Activated CD4-positive, alpha-beta T cell treated with anti-CD3 and anti-CD28 coated beads for 36 hours (primary cell): ENCODE measurements at regions not wholly inside any gene's neighbourhood (a gene's known extent, or its start where the extent isn't known, plus 50 kb on each side); places are given as distances from the start of the nearest gene placed in this dataset.

Experiments
- ATAC-seq: fragments of 200-7000 bp; cut with Tn5 transposase; one replicate; pipeline ENCODE4 v1.10.0; 2021; ENCODE audit warnings: mild to moderate bottlenecking, moderate library complexity
- CTCF ChIA-PET: fragments of 350-600 bp; sonication (Branson Sonifier 250); formaldehyde crosslinking; loops from one replicate; lab custom pipeline; 2021; ENCODE audit warnings: antibody characterized with exemption; lab: Charles Lee
- POLR2A ChIA-PET: fragments of 350-600 bp; sonication (Branson Sonifier 250); formaldehyde crosslinking; loops from one replicate; lab custom pipeline; 2021; ENCODE audit warnings: antibody characterized with exemption, inconsistent platforms; lab: Charles Lee
- DNase-seq: peaks from one replicate; pipeline ENCODE4 v3.0.0-alpha.2; 2020
- H3K27ac Mint-ChIP-seq: one replicate; pipeline ENCODE4 v1.8.0; 2021; ENCODE audit warnings: mixed read lengths
- H3K27me3 Mint-ChIP-seq: one replicate; pipeline ENCODE4 v1.8.0; 2021; ENCODE audit warnings: mixed read lengths
- H3K36me3 Mint-ChIP-seq: one replicate; pipeline ENCODE4 v1.8.0; 2021; ENCODE audit warnings: low read depth, mixed read lengths
- H3K4me1 Mint-ChIP-seq: one replicate; pipeline ENCODE4 v1.8.0; 2021; ENCODE audit warnings: mixed read lengths
- H3K4me3 Mint-ChIP-seq: one replicate; pipeline ENCODE4 v1.8.0; 2021; ENCODE audit warnings: mild to moderate bottlenecking, moderate library complexity, mixed read lengths
- H3K9me3 Mint-ChIP-seq: one replicate; pipeline ENCODE4 v1.8.0; 2021; ENCODE audit warnings: low read depth, mixed read lengths
- intact Hi-C, 2 experiments: fragments of 100-400 bp; cut with DNase I in 1 of 2; cut with micrococcal nuclease in 1 of 2; formaldehyde crosslinking; loops; one replicate each; pipeline versions ENCODE4 v1.14.2 to v1.15.1; 2022 to 2024; cut with DNase I, micrococcal nuclease

- peaks cover 5% of the 10 kb centered on the region for H3K36me3 Mint-ChIP-seq
- DNase-seq (no peak), ATAC-seq (no peak)
- no peak overlapping the region for H3K4me3 Mint-ChIP-seq
- CTCF ChIA-PET, result no interaction called here
- H3K4me1 Mint-ChIP-seq, result no peaks in the 10 kb centered on the region
- H3K9me3 Mint-ChIP-seq, result no peaks in the 10 kb centered on the region
- intact Hi-C loops, result no loop called here
- H3K27ac Mint-ChIP-seq, result no peak overlapping the region
- no peaks in the 10 kb centered on the region for H3K27me3 Mint-ChIP-seq
- POLR2A ChIA-PET, result no interaction called here
These were observed 50.6 kb upstream of the ZC3HAV1 start for GRCh38 chr7:139159900-139160675.

GRCh38 chr7:139168479-139168878 is 59.0 kb upstream of the ZC3HAV1 start:
- Mint-ChIP-seq H3K4me1 (no peaks in the 10 kb centered on the region), H3K27ac (no peak overlapping the region), H3K27me3 (no peaks in the 10 kb centered on the region), H3K4me3 (no peak overlapping the region), H3K9me3 (no peaks in the 10 kb centered on the region), H3K36me3 (peaks cover 2% of the 10 kb centered on the region)
- DNase-seq, result no peak
- CTCF ChIA-PET, result interaction anchor here (0.7 kb wide), 1 partner anchor 17 kb away, joined by 3 read pairs; no protein-coding TSS in a partner anchor
- no peak for ATAC-seq
- intact Hi-C loops, result no loop called here
- POLR2A ChIA-PET, result no interaction called here

GRCh38 chr7:139169816-139170215 is 60.3 kb upstream of the ZC3HAV1 start:
- no peak for ATAC-seq
- no peak overlapping the region for H3K27ac Mint-ChIP-seq
- no peaks in the 10 kb centered on the region for H3K9me3 Mint-ChIP-seq
- H3K4me1 Mint-ChIP-seq, result no peaks in the 10 kb centered on the region
- ChIA-PET CTCF (interaction anchor here (0.7 kb wide), 1 partner anchor 820 kb away, joined by 3 read pairs; no protein-coding TSS in a partner anchor), POLR2A (no interaction called here)
- no peaks in the 10 kb centered on the region for H3K27me3 Mint-ChIP-seq
- H3K4me3 Mint-ChIP-seq, result no peak overlapping the region
- H3K36me3 Mint-ChIP-seq, result peaks cover 2% of the 10 kb centered on the region
- intact Hi-C loops, result no loop called here
- no peak for DNase-seq

GRCh38 chr7:139172775-139173174 is 58.3 kb upstream of the UBN2 start:
- Mint-ChIP-seq H3K36me3 (peaks cover 2% of the 10 kb centered on the region), H3K27me3 (no peaks in the 10 kb centered on the region), H3K4me3 (no peak overlapping the region), H3K9me3 (no peaks in the 10 kb centered on the region), H3K4me1 (no peaks in the 10 kb centered on the region), H3K27ac (no peak overlapping the region)
- CTCF ChIA-PET, result interaction anchor here (2.1 kb wide), 1 partner anchor 12 kb away, joined by 6 read pairs; no protein-coding TSS in a partner anchor
- DNase-seq, result no peak
- intact Hi-C loops, result no loop called here
- ATAC-seq, result no peak
- POLR2A ChIA-PET, result no interaction called here

- Mint-ChIP-seq H3K27me3 (no peaks in the 10 kb centered on the region), H3K9me3 (no peaks in the 10 kb centered on the region), H3K27ac (no peak overlapping the region), H3K4me3 (no peak overlapping the region), H3K36me3 (peaks cover 14% of the 10 kb centered on the region), H3K4me1 (no peaks in the 10 kb centered on the region)
- CTCF ChIA-PET, result interaction anchor here (1.0 kb wide), 1 partner anchor 108 kb away, joined by 3 read pairs; no protein-coding TSS in a partner anchor
- POLR2A ChIA-PET, result no interaction called here
- ATAC-seq, result no peak
- no peak for DNase-seq
- intact Hi-C loops, result no loop called here
These were observed 53.3 kb upstream of the UBN2 start for GRCh38 chr7:139177696-139178095.

- CTCF ChIA-PET, result interaction anchor here (0.9 kb wide), 1 partner anchor 254 kb away, joined by 3 read pairs; no protein-coding TSS in a partner anchor
- DNase-seq (no peak), ATAC-seq (no peak)
- Mint-ChIP-seq H3K4me1 (no peaks in the 10 kb centered on the region), H3K9me3 (no peaks in the 10 kb centered on the region), H3K27me3 (no peaks in the 10 kb centered on the region), H3K4me3 (no peak overlapping the region), H3K36me3 (peaks cover 22% of the 10 kb centered on the region), H3K27ac (no peak overlapping the region)
- intact Hi-C loops, result no loop called here
- POLR2A ChIA-PET, result no interaction called here
These were observed 50.2 kb upstream of the UBN2 start for GRCh38 chr7:139180700-139181311.
